MG63 (cell line): ENCODE measurements at regions not wholly inside any gene's neighbourhood (a gene's known extent, or its start where the extent isn't known, plus 50 kb on each side); places are given as distances from the start of the nearest gene placed in this dataset.
"Not testable (repeated sequence)": the region's sequence is repeated elsewhere in the genome, so short reads cannot be mapped to it uniquely, and the experiment has no call there.

ENCODE experiments used
- DNase-seq: peaks from one replicate; pipeline ENCODE4 v3.0.0-alpha.2; 2020
- H3K27me3 ChIP-seq: fragments of 250-450 bp; sonication (Bioruptor Pico); 2 replicates; pipeline ENCODE4 v1.5.1; 2020; ENCODE audit warnings: mild to moderate bottlenecking, moderate library complexity
- H3K36me3 ChIP-seq: fragments of 250-450 bp; sonication (Bioruptor Pico); 2 replicates; pipeline ENCODE4 v1.5.1; 2020; ENCODE audit warnings: mild to moderate bottlenecking, moderate library complexity
- H3K4me3 ChIP-seq: fragments of 250-450 bp; sonication (Bioruptor Pico); 2 replicates; pipeline ENCODE4 v1.5.1; 2020; ENCODE audit warnings: mild to moderate bottlenecking, moderate library complexity
- H3K9me3 ChIP-seq: fragments of 250-450 bp; sonication (Bioruptor Pico); 2 replicates; pipeline ENCODE4 v1.5.1; 2020; ENCODE audit warnings: mild to moderate bottlenecking, moderate library complexity

- no peak for DNase-seq
- no peaks in the 10 kb centered on the region for H3K36me3 ChIP-seq
- no peak overlapping the region for H3K4me3 ChIP-seq
- H3K9me3 ChIP-seq, result no peaks in the 10 kb centered on the region
- no peaks in the 10 kb centered on the region for H3K27me3 ChIP-seq
Measured at GRCh38 chr21:9767592-9768375, 753.6 kb upstream of the TPTE start.

DNA sequence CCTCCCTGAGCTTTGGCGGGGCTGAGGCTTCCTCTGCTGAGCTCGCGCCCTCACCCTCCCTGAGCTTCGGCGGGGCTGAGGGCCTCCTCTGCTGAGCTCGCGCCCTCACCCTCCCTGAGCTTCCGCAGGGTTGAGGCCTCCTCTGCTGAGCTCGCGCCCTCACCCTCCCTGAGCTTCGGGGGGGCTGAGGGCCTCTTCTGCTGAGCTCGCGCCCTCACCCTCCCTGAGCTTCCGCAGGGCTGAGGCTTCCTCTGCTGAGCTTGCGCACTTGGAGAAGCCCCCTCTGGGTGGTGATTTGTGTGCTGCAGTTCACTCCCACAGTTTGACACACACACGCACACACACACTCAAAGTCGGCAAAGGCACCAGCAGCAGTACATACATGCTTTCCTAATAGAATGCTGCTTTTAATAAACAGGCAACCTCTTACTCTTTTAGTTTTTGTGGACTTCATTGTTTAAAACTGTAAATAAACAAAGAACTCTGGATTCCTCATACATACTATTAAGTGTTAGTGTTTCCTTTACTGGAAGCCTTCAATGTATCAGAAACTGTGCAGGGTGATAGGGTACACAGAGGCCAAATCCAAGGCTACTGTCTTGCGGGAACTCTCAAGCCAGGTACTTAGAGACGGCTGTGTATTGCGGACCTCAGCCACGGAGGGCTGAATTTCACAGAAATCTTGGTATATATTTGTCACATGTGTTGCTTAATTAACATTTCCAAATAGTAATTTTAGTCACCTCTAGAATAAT lies 752.8 kb upstream of the TPTE start:
- H3K9me3 ChIP-seq, H3K27me3 ChIP-seq, DNase-seq: not testable (repeated sequence)

GRCh38 chr21:9769131-9769498 lies 752.3 kb upstream of the TPTE start:
- H3K4me3 ChIP-seq, H3K9me3 ChIP-seq, H3K27me3 ChIP-seq, DNase-seq, H3K36me3 ChIP-seq: not testable (repeated sequence)

More for the DNA sequence above, 752.8 kb upstream of the TPTE start:
- not testable (repeated sequence) for H3K36me3 ChIP-seq, H3K4me3 ChIP-seq

DNA sequence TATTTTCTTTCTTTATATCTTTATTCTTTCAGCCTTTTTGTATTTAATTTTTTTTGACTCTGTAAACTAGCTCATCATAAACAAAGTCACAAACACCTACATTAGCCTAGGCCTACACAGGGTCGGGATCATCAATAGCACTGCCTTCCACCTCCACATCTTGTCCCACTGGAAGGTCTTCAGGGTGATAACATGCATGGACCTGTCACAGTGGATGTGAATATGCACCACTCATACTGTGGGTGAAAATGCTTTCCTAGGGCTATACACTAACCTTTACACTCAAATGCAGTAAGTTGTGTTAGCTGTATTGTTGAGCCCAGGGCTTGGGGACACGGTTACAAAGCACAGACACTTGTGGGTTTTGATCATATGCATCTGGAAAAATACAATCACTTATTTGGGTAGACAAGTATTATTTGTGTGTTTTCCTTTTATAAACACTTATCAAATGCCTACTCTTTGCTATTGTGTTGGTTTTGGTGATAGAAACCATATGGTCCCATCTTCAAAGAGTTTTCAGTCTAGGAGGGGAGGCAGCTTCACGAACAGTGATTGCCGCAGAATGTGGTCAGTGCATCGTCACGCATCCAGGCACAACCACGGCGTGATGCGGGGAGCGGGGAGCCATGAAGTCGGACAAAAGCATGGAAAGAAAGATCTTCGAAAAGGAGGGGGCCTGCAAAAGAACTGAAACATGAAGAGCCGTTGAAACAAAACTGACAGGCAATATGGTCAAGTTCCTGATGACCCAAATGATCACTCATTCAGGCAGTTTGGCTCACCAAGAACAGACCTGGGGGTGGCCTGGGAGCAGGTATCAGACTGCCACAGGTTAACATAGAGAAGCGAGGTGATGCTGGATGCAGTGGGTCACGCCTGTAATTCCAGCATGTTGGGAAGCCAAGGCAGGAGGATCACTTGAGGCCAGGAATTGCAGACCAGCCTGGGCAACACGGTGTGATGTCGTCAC lies 751.4 kb upstream of the TPTE start:
- not testable (repeated sequence) for H3K4me3 ChIP-seq, H3K9me3 ChIP-seq, DNase-seq, H3K27me3 ChIP-seq, H3K36me3 ChIP-seq

- H3K36me3 ChIP-seq, H3K4me3 ChIP-seq, H3K9me3 ChIP-seq, H3K27me3 ChIP-seq, DNase-seq: not testable (repeated sequence)
Measured at GRCh38 chr21:9771466-9772347, 749.7 kb upstream of the TPTE start.

GRCh38 chr21:9772348-9772672 lies 749.1 kb upstream of the TPTE start:
- H3K27me3 ChIP-seq, result peaks cover 7% of the 10 kb centered on the region
- H3K4me3 ChIP-seq, result no peak overlapping the region
- H3K9me3 ChIP-seq, result no peaks in the 10 kb centered on the region
- no peak for DNase-seq
- H3K36me3 ChIP-seq, result no peaks in the 10 kb centered on the region

DNA sequence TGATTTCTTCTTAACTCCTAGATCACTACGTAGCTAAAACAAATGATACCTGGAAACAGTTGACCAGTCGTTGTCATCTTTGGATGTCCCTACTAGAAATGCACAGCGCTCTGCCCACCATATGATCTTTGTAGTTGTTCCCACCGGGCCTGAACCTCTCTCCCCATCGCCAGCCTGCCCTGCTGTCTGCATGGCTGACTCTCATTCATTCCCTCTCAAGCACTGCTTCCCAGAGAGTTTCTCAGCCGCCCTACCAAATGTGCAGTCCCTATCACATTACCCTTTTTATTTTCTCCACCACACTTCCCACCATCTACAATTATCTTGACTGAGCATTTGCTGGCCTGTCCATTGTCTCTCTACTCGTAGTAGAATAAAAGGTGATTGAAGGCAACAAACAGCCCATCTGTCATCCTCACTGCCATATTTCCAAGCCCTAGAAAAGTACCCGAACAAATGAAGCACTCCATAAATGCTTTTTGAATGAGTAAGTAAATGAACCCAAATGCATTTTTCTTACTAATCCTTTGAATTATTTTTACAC lies 748.4 kb upstream of the TPTE start:
- not testable (repeated sequence) for H3K36me3 ChIP-seq, H3K27me3 ChIP-seq, H3K9me3 ChIP-seq, DNase-seq, H3K4me3 ChIP-seq

DNA sequence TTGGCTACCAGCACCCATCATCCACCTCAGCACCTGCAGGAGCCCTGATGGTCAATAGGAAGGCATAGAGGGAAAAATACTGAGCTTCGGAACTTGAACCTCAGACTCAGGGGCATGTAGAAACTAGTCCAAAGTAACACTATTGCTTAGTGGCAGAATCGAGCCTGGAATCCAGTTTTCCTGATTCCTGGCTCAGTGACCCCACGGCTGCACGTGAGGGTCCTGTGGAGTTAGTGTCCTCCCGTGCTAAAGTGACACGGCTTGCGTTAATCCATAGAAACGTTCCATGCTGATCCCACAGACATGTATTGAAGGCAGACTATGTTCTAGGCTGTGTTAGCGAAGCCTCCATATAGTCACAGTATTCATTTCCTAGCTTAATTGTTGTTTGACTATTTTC lies 747.0 kb upstream of the TPTE start:
- DNase-seq, result no peak
- Histone ChIP-seq H3K4me3 (no peak overlapping the region), H3K9me3 (no peaks in the 10 kb centered on the region), H3K36me3 (no peaks in the 10 kb centered on the region), H3K27me3 (peaks cover 8% of the 10 kb centered on the region)

DNA sequence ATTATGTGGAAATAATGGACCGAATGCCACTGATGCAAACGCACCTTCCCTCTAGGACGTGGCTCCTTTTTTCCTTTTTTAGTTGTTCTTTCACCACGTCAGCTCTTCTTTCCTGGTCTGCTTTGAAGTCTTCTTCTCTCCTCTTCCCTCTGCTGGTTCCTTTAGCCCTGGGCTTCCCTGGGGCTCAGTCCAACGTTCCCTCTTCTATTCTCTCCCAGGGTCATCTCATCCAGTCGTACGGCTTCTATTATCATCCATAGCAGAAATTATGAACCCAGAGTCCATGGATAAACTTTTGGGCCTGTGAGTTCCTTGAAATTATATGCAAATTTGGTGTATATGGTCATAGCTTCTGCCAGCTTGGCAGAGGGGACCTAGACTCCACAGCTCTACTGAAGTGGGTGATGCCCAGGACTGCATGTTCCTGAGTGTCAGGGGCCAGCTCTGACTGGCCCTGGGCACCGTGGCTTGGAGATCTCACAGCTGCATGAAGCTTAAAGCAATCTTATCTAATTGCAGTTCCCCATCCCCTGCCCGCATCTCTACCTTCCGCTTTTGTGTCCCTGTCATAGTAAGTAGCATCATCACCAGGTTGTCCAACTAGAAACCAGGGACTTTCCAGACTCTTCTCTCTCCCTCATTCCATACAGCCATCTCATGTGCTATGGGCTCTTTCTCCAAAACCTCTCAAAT lies 746.3 kb upstream of the TPTE start:
- not testable (repeated sequence) for H3K27me3 ChIP-seq, H3K9me3 ChIP-seq, DNase-seq, H3K36me3 ChIP-seq, H3K4me3 ChIP-seq

- not testable (repeated sequence) for DNase-seq, H3K36me3 ChIP-seq, H3K4me3 ChIP-seq, H3K9me3 ChIP-seq
- H3K27me3 ChIP-seq, result peaks cover 11% of the 10 kb centered on the region
Measured at GRCh38 chr21:9775877-9776276, 745.5 kb upstream of the TPTE start.

DNA sequence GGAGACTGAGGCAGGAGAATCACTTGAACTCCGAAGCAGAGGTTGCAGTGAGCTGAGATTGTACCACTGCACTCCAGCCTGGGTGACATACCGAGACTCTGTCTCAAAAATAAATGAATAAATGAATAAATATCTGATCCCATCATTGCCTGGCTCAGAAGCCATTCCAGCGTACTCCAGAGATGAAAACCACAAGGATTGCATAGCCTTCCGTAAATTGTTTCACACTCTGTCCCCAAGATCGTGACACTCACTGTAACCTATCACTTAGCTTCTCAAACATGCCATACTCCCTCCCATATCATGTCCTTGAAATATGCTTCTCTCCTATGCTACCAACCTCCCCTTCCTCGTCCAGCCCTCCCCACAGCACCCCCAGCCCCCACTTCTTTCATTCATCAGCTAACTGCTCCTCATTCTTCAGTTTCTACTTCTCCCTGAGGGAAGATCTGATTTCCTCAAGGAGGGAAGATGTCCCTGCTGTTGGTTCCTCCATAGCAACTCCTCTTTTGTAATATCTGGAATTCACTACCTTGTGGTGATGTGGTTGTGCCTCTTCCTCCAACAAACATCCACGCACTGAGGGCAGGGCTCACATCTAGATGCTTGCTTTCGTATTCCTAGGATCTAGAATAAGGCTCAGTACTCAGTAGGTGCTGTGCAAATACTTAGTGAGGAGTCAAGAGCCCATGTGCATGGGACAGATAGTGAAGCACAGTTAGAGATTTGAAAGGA lies 744.9 kb upstream of the TPTE start:
- peaks cover 11% of the 10 kb centered on the region for H3K27me3 ChIP-seq
- H3K9me3 ChIP-seq, result not testable (repeated sequence)

DNA sequence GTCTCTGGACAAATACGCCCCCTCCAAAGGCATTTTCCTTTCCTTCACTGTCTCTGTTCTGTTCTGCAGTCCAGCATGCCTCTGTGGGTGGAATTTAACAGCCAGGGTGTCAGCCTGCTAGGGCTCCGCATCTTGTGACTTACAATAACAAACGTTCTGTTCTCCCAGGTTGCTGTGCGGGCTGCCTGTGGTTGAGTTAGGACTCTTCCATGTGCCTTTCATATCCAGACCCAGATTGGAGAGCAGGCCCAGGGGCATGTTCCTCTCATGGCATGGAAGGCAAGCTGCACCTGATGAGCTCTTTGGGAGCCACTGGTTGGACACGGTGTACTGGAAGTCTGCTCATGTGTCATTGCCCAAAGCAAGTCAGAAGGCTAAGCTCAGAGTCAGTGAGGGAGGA lies 742.8 kb upstream of the TPTE start:
- H3K36me3 ChIP-seq, DNase-seq, H3K9me3 ChIP-seq, H3K4me3 ChIP-seq, H3K27me3 ChIP-seq: not testable (repeated sequence)

More for the DNA sequence above, 744.9 kb upstream of the TPTE start:
- not testable (repeated sequence) for DNase-seq, H3K4me3 ChIP-seq, H3K36me3 ChIP-seq

DNA sequence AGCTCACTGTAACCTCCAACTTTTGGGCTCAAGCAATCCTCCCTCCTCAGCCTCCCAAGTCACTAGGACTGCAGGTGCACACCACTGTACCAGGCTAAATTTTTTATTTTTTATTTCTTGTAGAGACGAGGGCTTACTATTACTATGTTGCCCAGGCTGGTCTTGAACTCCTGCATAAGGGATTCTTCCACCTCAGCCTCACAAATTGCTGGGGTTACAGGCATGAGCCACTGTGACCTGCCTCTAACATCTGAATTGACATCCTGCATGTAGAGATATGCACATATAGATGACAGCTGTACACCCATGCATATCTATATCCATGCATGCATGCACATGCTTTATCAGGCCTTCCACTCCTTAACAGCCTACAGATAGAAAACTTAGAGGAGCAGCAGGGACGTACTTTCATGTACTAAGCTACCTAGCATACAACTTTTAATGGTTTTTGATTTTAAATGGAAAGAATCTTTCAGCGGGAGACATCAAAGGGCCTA lies 740.9 kb upstream of the TPTE start:
- H3K4me3 ChIP-seq, result no peak overlapping the region
- H3K27me3 ChIP-seq, result 0 out of 2 replicates have a peak, but pooled peaks cover 4% of the 10 kb centered on the region
- H3K9me3 ChIP-seq, result peaks cover 2% of the 10 kb centered on the region; the same call in 1 of the 2 replicates
- no peak for DNase-seq
- no peaks in the 10 kb centered on the region for H3K36me3 ChIP-seq

DNA sequence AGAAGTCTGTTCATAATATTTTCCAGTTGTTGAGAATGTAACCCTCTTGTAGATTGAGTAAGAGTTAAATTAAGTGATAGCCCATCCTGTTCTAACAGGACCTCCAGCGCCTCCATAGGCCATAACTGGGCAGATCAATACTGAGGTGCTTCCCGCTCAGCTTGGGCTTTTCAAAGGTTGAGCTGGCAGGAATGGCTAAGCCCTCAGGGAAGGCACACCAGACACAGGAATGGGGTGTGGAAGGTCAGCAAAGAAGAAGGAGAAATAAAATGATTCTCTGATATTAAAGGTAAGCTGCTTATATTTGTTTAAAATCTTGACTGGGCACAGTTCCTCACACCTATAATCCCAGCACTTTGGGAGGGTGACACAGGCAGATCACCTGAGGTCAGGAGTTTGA lies 737.8 kb upstream of the TPTE start:
- H3K4me3 ChIP-seq, H3K9me3 ChIP-seq, H3K27me3 ChIP-seq, DNase-seq, H3K36me3 ChIP-seq: not testable (repeated sequence)

- H3K4me3 ChIP-seq, H3K9me3 ChIP-seq, H3K27me3 ChIP-seq, H3K36me3 ChIP-seq, DNase-seq: not testable (repeated sequence)
Measured at GRCh38 chr21:9784201-9784600, 737.2 kb upstream of the TPTE start.
